ENCODE measurements at regions not wholly inside any gene's neighbourhood (a gene's known extent, or its start where the extent isn't known, plus 50 kb on each side); places are given as distances from the start of the nearest gene placed in this dataset.

DNA sequence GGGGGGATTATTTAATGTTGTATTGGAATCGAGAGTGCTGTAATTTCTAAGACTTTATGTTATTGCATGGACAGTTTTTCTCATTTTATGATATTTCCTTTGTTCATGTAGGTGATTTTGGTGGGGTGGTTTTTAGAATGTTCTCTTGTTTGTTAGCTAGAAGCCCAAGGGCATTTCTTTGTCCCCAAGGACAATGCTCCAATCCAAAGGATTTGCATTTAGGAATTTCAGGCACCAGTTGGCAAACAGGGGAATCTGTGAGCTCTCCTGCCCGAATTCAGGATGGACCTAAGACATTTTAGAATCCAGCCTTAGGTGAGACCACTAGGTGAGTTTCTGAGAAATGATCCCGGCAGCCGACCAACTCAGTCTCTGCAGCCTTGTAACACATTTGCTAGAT, 324.9 kb downstream of the KCNRG start:
- TF ChIP-seq, protein P1, sequence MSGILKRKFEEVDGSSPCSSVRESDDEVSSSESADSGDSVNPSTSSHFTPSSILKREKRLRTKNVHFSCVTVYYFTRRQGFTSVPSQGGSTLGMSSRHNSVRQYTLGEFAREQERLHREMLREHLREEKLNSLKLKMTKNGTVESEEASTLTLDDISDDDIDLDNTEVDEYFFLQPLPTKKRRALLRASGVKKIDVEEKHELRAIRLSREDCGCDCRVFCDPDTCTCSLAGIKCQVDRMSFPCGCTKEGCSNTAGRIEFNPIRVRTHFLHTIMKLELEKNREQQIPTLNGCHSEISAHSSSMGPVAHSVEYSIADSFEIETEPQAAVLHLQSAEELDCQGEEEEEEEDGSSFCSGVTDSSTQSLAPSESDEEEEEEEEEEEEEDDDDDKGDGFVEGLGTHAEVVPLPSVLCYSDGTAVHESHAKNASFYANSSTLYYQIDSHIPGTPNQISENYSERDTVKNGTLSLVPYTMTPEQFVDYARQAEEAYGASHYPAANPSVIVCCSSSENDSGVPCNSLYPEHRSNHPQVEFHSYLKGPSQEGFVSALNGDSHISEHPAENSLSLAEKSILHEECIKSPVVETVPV (CRISPR knock-in tag; IDR thresholded peaks at IDR 0.05): no peak
- TF ChIP-seq ZC3H10 (CRISPR knock-in tag; IDR thresholded peaks at IDR 0.05) (no peak), TCF4 (CRISPR knock-in tag; IDR thresholded peaks at IDR 0.05; ENCODE audit: borderline replicate concordance) (no peak), ZFP30 (CRISPR knock-in tag; IDR thresholded peaks at IDR 0.05) (no peak), OSR1 (CRISPR knock-in tag; IDR thresholded peaks at IDR 0.05) (no peak), ZNF70 (CRISPR knock-in tag; IDR thresholded peaks at IDR 0.05) (no peak), ZFP3 (CRISPR knock-in tag; IDR thresholded peaks at IDR 0.05) (no peak)
- TF ChIP-seq, protein P2, sequence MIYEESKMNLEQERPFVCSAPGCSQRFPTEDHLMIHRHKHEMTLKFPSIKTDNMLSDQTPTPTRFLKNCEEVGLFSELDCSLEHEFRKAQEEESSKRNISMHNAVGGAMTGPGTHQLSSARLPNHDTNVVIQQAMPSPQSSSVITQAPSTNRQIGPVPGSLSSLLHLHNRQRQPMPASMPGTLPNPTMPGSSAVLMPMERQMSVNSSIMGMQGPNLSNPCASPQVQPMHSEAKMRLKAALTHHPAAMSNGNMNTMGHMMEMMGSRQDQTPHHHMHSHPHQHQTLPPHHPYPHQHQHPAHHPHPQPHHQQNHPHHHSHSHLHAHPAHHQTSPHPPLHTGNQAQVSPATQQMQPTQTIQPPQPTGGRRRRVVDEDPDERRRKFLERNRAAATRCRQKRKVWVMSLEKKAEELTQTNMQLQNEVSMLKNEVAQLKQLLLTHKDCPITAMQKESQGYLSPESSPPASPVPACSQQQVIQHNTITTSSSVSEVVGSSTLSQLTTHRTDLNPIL (CRISPR knock-in tag; IDR thresholded peaks at IDR 0.05; ENCODE audit: low read depth): no peak
- no peak for ATAC-seq

DNA sequence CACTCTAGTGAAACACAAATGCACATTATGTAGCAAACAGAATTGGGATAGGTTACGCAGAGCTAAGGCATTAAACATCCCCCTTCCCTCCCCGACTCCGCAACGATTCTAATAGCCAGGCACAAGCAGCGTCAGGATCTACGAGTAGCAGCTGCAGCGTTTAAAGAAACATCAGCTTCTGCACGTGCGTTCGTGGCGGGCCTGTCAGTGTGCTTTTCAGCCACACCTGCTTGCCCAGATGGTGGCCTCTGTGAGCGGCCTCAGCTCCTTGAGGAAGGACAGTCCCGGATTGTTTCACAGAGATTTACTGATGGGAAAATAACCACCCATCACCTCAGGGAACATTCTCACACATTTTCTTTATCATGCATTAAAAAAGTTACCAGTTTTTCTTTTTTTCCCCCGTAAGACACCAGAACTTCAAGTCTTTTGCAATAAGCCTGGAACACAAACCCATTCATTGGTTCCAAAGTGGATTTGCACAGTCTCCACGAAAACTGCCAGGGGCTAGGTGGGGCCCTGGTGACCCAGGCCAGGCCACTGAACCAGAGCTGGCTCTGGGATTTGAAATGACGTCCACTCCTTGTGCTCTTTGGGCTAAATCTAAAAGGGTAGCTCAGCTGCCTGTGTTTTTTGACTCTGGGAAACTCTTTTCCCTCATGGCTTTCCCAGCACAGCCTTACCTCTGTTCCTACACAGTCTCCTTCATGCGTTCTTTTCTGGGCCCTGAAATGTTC, 325.5 kb downstream of the KCNRG start:
- ATAC-seq: no peak
- no peak for TF ChIP-seq ZC3H10 (CRISPR knock-in tag; IDR thresholded peaks at IDR 0.05)
- TF ChIP-seq, protein P3, sequence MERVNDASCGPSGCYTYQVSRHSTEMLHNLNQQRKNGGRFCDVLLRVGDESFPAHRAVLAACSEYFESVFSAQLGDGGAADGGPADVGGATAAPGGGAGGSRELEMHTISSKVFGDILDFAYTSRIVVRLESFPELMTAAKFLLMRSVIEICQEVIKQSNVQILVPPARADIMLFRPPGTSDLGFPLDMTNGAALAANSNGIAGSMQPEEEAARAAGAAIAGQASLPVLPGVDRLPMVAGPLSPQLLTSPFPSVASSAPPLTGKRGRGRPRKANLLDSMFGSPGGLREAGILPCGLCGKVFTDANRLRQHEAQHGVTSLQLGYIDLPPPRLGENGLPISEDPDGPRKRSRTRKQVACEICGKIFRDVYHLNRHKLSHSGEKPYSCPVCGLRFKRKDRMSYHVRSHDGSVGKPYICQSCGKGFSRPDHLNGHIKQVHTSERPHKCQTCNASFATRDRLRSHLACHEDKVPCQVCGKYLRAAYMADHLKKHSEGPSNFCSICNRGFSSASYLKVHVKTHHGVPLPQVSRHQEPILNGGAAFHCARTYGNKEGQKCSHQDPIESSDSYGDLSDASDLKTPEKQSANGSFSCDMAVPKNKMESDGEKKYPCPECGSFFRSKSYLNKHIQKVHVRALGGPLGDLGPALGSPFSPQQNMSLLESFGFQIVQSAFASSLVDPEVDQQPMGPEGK (CRISPR knock-in tag; IDR thresholded peaks at IDR 0.05; ENCODE audit: borderline replicate concordance): no peak
- TF ChIP-seq, protein P4, sequence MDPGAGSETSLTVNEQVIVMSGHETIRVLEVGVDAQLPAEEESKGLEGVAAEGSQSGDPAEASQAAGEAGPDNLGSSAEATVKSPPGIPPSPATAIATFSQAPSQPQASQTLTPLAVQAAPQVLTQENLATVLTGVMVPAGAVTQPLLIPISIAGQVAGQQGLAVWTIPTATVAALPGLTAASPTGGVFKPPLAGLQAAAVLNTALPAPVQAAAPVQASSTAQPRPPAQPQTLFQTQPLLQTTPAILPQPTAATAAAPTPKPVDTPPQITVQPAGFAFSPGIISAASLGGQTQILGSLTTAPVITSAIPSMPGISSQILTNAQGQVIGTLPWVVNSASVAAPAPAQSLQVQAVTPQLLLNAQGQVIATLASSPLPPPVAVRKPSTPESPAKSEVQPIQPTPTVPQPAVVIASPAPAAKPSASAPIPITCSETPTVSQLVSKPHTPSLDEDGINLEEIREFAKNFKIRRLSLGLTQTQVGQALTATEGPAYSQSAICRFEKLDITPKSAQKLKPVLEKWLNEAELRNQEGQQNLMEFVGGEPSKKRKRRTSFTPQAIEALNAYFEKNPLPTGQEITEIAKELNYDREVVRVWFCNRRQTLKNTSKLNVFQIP (CRISPR knock-in tag; IDR thresholded peaks at IDR 0.05; ENCODE audit: borderline replicate concordance, low read depth): no peak
- no peak for TF ChIP-seq ZFP3 (CRISPR knock-in tag; IDR thresholded peaks at IDR 0.05)
- no peak for TF ChIP-seq ZNF70 (CRISPR knock-in tag; IDR thresholded peaks at IDR 0.05)
- TF ChIP-seq CSDC2 (CRISPR knock-in tag; IDR thresholded peaks at IDR 0.05): no peak
- no peak for TF ChIP-seq BACH2 (CRISPR knock-in tag; IDR thresholded peaks at IDR 0.05; ENCODE audit: borderline replicate concordance)
- no peak for TF ChIP-seq OSR1 (CRISPR knock-in tag; IDR thresholded peaks at IDR 0.05)
- TF ChIP-seq SNAI2 (CRISPR knock-in tag; IDR thresholded peaks at IDR 0.05): no peak
- no peak for TF ChIP-seq GLIS3 (CRISPR knock-in tag; IDR thresholded peaks at IDR 0.05)
- no peak for TF ChIP-seq TOX (CRISPR knock-in tag; IDR thresholded peaks at IDR 0.05; ENCODE audit: borderline replicate concordance)
- TF ChIP-seq ZNF8 (CRISPR knock-in tag; IDR thresholded peaks at IDR 0.05): no peak

DNA sequence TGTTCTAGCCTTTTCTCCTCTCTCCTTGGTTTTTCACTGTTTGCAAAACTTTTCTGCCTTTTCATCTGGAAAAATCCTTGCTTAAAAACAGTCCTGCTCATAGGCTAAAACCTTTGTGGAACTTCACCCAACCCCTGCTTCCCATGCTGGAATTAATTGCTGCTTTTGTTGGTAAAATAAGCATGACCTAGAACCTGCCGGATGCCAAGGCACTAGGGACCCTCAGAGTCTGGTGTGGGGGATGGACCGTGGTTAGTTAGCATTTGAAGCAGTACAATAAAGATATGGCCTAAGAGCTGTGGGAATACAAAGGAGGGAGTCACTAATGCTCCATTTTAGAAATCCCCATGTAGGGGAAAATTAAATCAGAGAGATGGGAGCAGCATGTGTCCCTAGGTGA, 326.3 kb downstream of the KCNRG start:
- no peak for ATAC-seq
- TF ChIP-seq TOX (CRISPR knock-in tag; IDR thresholded peaks at IDR 0.05; ENCODE audit: borderline replicate concordance) (no peak), ZC3H10 (CRISPR knock-in tag; IDR thresholded peaks at IDR 0.05) (no peak), ZFP3 (CRISPR knock-in tag; IDR thresholded peaks at IDR 0.05) (no peak), ZFP30 (CRISPR knock-in tag; IDR thresholded peaks at IDR 0.05) (no peak), ZNF565 (CRISPR knock-in tag; conservative IDR thresholded peaks at IDR 0.05; ENCODE audit: low read depth) (no peak), SNAI2 (CRISPR knock-in tag; IDR thresholded peaks at IDR 0.05) (no peak)
- TF ChIP-seq, protein P1 (CRISPR knock-in tag; IDR thresholded peaks at IDR 0.05): no peak

DNA sequence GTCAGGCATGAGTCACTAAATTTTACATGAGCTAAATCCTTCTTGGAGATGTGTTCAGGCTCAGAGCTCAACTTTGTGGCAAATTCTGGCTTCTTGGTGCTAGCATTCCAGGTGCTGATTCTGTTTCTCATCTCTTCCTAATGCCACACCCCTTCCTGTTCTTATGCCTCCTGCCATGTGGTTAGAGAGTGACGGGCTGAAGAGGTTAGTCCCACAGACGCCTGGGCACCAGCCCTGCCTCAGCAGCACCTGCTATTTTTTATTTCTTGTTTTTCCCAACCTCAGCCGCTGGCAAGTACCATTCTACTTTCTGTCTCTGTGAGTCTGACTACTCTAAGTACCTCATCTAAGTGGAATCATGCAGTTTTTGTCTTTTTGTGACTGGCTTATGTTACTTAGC, 329.5 kb downstream of the KCNRG start:
- no peak for ATAC-seq
- no peak for TF ChIP-seq ZC3H10 (CRISPR knock-in tag; IDR thresholded peaks at IDR 0.05)
- TF ChIP-seq CSDC2 (CRISPR knock-in tag; IDR thresholded peaks at IDR 0.05): no peak
- TF ChIP-seq TCF4 (CRISPR knock-in tag; IDR thresholded peaks at IDR 0.05; ENCODE audit: borderline replicate concordance): no peak
- no peak for TF ChIP-seq OSR1 (CRISPR knock-in tag; IDR thresholded peaks at IDR 0.05)
- TF ChIP-seq, protein P5, sequence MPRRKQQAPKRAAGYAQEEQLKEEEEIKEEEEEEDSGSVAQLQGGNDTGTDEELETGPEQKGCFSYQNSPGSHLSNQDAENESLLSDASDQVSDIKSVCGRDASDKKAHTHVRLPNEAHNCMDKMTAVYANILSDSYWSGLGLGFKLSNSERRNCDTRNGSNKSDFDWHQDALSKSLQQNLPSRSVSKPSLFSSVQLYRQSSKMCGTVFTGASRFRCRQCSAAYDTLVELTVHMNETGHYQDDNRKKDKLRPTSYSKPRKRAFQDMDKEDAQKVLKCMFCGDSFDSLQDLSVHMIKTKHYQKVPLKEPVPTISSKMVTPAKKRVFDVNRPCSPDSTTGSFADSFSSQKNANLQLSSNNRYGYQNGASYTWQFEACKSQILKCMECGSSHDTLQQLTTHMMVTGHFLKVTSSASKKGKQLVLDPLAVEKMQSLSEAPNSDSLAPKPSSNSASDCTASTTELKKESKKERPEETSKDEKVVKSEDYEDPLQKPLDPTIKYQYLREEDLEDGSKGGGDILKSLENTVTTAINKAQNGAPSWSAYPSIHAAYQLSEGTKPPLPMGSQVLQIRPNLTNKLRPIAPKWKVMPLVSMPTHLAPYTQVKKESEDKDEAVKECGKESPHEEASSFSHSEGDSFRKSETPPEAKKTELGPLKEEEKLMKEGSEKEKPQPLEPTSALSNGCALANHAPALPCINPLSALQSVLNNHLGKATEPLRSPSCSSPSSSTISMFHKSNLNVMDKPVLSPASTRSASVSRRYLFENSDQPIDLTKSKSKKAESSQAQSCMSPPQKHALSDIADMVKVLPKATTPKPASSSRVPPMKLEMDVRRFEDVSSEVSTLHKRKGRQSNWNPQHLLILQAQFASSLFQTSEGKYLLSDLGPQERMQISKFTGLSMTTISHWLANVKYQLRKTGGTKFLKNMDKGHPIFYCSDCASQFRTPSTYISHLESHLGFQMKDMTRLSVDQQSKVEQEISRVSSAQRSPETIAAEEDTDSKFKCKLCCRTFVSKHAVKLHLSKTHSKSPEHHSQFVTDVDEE (CRISPR knock-in tag; IDR thresholded peaks at IDR 0.05): no peak
- no peak for TF ChIP-seq ZFP30 (CRISPR knock-in tag; IDR thresholded peaks at IDR 0.05)
- no peak for TF ChIP-seq ARNTL (CRISPR knock-in tag; IDR thresholded peaks at IDR 0.05; ENCODE audit: borderline replicate concordance, low read depth)
- no peak for TF ChIP-seq TOX (CRISPR knock-in tag; IDR thresholded peaks at IDR 0.05; ENCODE audit: borderline replicate concordance)
- TF ChIP-seq, protein P3 (CRISPR knock-in tag; IDR thresholded peaks at IDR 0.05; ENCODE audit: borderline replicate concordance): no peak
- no peak for TF ChIP-seq GLIS3 (CRISPR knock-in tag; IDR thresholded peaks at IDR 0.05)
- TF ChIP-seq SNAI2 (CRISPR knock-in tag; IDR thresholded peaks at IDR 0.05): no peak

All from SK-N-SH treated with all-trans-retinoic acid at 6 μM for 48 hours (cell line).